Upper lobe of left lung (tissue), 4 donors: ENCODE measurements at regions not wholly inside any gene's neighbourhood (a gene's known extent, or its start where the extent isn't known, plus 50 kb on each side); places are given as distances from the start of the nearest gene placed in this dataset.

Experiments
- EP300 ChIP-seq, 4 donors: sonication (generic); formaldehyde crosslinking; IDR thresholded peaks; one replicate each; pipeline ENCODE4 v1.5.1; 2017; ENCODE audit warnings: antibody characterized with exemption in 4 of 4, control low read depth in 2 of 4
- POLR2A ChIP-seq, 4 donors: fragments of 450-650 bp; IDR thresholded peaks; one replicate each; pipeline ENCODE4 v1.5.1; 2016 to 2017; ENCODE audit warnings: antibody characterized with exemption in 4 of 4, mild to moderate bottlenecking in 2 of 4
- POLR2AphosphoS5 ChIP-seq, 2 donors: sonication (generic); formaldehyde crosslinking; IDR thresholded peaks; one replicate each; pipeline ENCODE4 v1.5.1; 2017; ENCODE audit warnings: antibody characterized with exemption in 2 of 2
- TF ChIP-seq, protein P1 (sequence below), 6 experiments: fragments of 450-650 bp in 4 of 6; fragments of 200-600 bp in 2 of 6; sonication (generic) in 2 of 6; IDR thresholded peaks; one replicate each; pipeline ENCODE4 v1.5.1; 2016 to 2019; ENCODE audit warnings: antibody characterized with exemption in 6 of 6

DNA sequence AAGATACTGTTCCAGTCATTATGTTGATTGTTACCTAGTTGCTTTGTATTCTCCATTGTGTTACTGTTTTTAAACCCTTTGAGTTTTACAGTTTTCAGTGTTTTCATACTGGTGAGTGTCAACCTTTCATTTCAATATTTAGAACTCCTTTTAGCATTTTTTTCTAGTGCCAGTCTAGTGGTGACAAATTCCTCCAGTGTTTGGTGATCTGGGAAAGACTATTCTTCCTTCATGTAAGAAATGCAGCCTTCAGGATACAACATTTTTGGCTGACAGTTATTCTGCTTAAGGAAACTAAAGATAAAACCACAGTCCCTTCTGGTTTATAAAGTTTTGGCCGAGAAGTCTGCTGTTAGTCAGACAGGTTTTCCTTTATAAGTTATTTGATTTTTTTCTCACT is 143.8 kb downstream of the ETAA1 start:
- TF ChIP-seq, protein P1, sequence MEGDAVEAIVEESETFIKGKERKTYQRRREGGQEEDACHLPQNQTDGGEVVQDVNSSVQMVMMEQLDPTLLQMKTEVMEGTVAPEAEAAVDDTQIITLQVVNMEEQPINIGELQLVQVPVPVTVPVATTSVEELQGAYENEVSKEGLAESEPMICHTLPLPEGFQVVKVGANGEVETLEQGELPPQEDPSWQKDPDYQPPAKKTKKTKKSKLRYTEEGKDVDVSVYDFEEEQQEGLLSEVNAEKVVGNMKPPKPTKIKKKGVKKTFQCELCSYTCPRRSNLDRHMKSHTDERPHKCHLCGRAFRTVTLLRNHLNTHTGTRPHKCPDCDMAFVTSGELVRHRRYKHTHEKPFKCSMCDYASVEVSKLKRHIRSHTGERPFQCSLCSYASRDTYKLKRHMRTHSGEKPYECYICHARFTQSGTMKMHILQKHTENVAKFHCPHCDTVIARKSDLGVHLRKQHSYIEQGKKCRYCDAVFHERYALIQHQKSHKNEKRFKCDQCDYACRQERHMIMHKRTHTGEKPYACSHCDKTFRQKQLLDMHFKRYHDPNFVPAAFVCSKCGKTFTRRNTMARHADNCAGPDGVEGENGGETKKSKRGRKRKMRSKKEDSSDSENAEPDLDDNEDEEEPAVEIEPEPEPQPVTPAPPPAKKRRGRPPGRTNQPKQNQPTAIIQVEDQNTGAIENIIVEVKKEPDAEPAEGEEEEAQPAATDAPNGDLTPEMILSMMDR (IDR thresholded peaks at IDR 0.05): no peak
- no peak for TF ChIP-seq POLR2A (IDR thresholded peaks at IDR 0.05)
- no peak for TF ChIP-seq EP300 (IDR thresholded peaks at IDR 0.05)
- no peak for TF ChIP-seq POLR2AphosphoS5 (IDR thresholded peaks at IDR 0.05)
